HepG2 (cell line): ENCODE measurements at regions not wholly inside any gene's neighbourhood (a gene's known extent, or its start where the extent isn't known, plus 50 kb on each side); places are given as distances from the start of the nearest gene placed in this dataset.

Experiments used
- HCFC1 ChIP-seq: fragments of 150-350 bp; IDR thresholded peaks from 2 replicates; pipeline ENCODE4 v1.6.1; 2014; ENCODE audit warnings: low read depth, low read length
- HNF4A ChIP-seq: sonication (generic); formaldehyde crosslinking; IDR thresholded peaks from 2 replicates; pipeline ENCODE4 v1.4.0; 2020; ENCODE audit warnings: missing genetic modification reagents
- NONO ChIP-seq, 2 experiments: fragments of 450-650 bp in 1 of 2; sonication (generic) in 1 of 2; formaldehyde crosslinking in 1 of 2; IDR thresholded peaks in 1 of 2; conservative IDR thresholded peaks in 1 of 2; 2 replicates each; pipeline versions ENCODE4 v1.6.1 to v1.8.0; 2017 to 2022; ENCODE audit warnings: mild to moderate bottlenecking in 1 of 2, missing genetic modification reagents in 1 of 2, moderate library complexity in 1 of 2
- ZNF446 ChIP-seq: sonication (generic); formaldehyde crosslinking; IDR thresholded peaks from 2 replicates; pipeline ENCODE4 v1.5.0; 2020; ENCODE audit warnings: mild to moderate bottlenecking, missing genetic modification reagents
- ZNF737 ChIP-seq: sonication (generic); formaldehyde crosslinking; IDR thresholded peaks from 2 replicates; pipeline ENCODE4 v1.5.0; 2020; ENCODE audit warnings: missing genetic modification reagents, mild to moderate bottlenecking, borderline replicate concordance
- TF ChIP-seq, protein P1 (sequence below): sonication (generic); formaldehyde crosslinking; IDR thresholded peaks from 2 replicates; pipeline ENCODE4 v1.5.0; 2020; ENCODE audit warnings: mild to moderate bottlenecking, missing genetic modification reagents, moderate library complexity
- TF ChIP-seq, protein P2 (sequence below): sonication (generic); formaldehyde crosslinking; IDR thresholded peaks from 2 replicates; pipeline ENCODE4 v1.4.0; 2020; ENCODE audit warnings: missing genetic modification reagents
- TF ChIP-seq, protein P3 (sequence below): sonication (generic); formaldehyde crosslinking; IDR thresholded peaks from 2 replicates; pipeline ENCODE4 v1.4.0; 2020; ENCODE audit warnings: missing genetic modification reagents

DNA sequence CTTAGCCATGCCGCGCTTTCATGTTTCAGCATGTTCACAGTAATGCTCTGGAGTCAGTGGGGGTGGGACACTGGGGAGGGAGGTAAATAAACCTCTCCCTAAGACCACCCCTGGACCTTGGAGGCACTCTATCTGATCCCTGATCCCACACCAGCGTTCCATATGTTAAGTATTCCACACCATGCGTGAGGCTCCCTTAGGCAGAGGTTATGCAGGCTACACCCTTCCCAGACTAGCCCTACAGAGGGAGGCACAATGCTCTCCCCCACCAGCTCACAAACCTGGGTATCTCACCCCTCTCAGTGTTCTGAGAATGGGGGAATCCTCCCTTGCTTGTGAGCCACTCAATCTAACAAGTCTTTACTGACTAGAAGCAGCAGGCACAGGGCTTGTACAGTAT, 1610.4 kb upstream of the ZEB2 start:
- TF ChIP-seq, protein P1, sequence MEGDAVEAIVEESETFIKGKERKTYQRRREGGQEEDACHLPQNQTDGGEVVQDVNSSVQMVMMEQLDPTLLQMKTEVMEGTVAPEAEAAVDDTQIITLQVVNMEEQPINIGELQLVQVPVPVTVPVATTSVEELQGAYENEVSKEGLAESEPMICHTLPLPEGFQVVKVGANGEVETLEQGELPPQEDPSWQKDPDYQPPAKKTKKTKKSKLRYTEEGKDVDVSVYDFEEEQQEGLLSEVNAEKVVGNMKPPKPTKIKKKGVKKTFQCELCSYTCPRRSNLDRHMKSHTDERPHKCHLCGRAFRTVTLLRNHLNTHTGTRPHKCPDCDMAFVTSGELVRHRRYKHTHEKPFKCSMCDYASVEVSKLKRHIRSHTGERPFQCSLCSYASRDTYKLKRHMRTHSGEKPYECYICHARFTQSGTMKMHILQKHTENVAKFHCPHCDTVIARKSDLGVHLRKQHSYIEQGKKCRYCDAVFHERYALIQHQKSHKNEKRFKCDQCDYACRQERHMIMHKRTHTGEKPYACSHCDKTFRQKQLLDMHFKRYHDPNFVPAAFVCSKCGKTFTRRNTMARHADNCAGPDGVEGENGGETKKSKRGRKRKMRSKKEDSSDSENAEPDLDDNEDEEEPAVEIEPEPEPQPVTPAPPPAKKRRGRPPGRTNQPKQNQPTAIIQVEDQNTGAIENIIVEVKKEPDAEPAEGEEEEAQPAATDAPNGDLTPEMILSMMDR: no peak
- TF ChIP-seq HNF4A (CRISPR knock-in tag) (no peak), ZNF446 (CRISPR knock-in tag) (no peak), NONO (IDR thresholded peaks at IDR 0.05) (no peak), NONO (CRISPR knock-in tag; conservative IDR thresholded peaks at IDR 0.05) (no peak), ZNF737 (CRISPR knock-in tag) (no peak), HCFC1 (no peak)
- TF ChIP-seq, protein P2, sequence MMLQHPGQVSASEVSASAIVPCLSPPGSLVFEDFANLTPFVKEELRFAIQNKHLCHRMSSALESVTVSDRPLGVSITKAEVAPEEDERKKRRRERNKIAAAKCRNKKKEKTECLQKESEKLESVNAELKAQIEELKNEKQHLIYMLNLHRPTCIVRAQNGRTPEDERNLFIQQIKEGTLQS (CRISPR knock-in tag): no peak
- TF ChIP-seq, protein P3, sequence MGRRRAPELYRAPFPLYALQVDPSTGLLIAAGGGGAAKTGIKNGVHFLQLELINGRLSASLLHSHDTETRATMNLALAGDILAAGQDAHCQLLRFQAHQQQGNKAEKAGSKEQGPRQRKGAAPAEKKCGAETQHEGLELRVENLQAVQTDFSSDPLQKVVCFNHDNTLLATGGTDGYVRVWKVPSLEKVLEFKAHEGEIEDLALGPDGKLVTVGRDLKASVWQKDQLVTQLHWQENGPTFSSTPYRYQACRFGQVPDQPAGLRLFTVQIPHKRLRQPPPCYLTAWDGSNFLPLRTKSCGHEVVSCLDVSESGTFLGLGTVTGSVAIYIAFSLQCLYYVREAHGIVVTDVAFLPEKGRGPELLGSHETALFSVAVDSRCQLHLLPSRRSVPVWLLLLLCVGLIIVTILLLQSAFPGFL (CRISPR knock-in tag): no peak
